ENCODE measurements at regions not wholly inside any gene's neighbourhood (a gene's known extent, or its start where the extent isn't known, plus 50 kb on each side); places are given as distances from the start of the nearest gene placed in this dataset.

DNA sequence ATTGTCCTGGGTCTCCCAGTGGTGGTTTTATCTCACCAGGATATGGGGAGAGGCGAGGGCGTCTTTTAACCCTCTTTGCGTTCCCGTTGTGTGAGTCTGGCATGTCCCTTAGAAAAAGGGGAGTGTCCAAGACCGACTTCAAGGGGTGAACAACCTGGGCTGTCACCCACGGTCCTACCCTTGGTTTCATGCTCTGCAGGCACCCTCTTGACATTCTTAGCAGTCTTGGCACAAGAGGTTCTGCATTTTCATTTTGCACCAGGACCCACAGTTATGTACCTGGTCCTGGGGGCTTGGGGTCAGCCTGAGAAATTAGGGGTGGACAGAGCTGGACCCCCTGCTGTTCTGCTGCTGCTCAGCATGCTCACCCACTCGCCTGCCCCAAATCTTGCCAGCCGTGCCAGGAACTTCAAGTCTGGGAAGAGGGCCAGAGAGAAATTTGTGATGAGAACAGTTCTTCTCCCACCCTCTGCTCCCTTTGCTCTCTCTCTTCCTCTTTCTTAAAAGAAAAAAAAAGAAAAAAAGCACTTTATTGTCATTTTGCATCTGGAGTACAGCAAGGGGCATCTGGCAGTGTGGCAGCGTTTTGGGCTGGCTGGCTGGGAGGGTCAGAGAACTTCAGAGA, 471.2 kb downstream of the MIAT start:
- no peak for TF ChIP-seq POLR2A (IDR thresholded peaks at IDR 0.05)
- TF ChIP-seq, protein P1, sequence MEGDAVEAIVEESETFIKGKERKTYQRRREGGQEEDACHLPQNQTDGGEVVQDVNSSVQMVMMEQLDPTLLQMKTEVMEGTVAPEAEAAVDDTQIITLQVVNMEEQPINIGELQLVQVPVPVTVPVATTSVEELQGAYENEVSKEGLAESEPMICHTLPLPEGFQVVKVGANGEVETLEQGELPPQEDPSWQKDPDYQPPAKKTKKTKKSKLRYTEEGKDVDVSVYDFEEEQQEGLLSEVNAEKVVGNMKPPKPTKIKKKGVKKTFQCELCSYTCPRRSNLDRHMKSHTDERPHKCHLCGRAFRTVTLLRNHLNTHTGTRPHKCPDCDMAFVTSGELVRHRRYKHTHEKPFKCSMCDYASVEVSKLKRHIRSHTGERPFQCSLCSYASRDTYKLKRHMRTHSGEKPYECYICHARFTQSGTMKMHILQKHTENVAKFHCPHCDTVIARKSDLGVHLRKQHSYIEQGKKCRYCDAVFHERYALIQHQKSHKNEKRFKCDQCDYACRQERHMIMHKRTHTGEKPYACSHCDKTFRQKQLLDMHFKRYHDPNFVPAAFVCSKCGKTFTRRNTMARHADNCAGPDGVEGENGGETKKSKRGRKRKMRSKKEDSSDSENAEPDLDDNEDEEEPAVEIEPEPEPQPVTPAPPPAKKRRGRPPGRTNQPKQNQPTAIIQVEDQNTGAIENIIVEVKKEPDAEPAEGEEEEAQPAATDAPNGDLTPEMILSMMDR (IDR thresholded peaks at IDR 0.05), result no peak

Data from adrenal gland (tissue), 5 donors.